ENCODE measurements at regions not wholly inside any gene's neighbourhood (a gene's known extent, or its start where the extent isn't known, plus 50 kb on each side); places are given as distances from the start of the nearest gene placed in this dataset.

GRCh38 chr1:68370101-68370915 lies 79.4 kb downstream of the RPE65 start:
- Histone ChIP-seq H3K27me3 (ENCODE audit: insufficient read depth, low read length, poor library complexity, severe bottlenecking) (no peaks in the 10 kb centered on the region), H3K9me3 (ENCODE audit: insufficient read depth, low read depth, low read length) (no peaks in the 10 kb centered on the region), H4K20me1 (ENCODE audit: insufficient read depth, low read length, poor library complexity, severe bottlenecking) (no peaks in the 10 kb centered on the region), H3K9ac (ENCODE audit: low read depth, low read length, poor library complexity, severe bottlenecking) (no peak overlapping the region), H3K9me2 (replicated peaks; ENCODE audit: low read depth, low read length) (no peaks in the 10 kb centered on the region), H3K4me3 (ENCODE audit: low read length, poor library complexity, severe bottlenecking) (no peak overlapping the region), H3K36me3 (ENCODE audit: insufficient read depth, low read length) (no peaks in the 10 kb centered on the region), H3K4me1 (ENCODE audit: insufficient read depth, low read length, poor library complexity, severe bottlenecking) (no peaks in the 10 kb centered on the region), H3F3A (ENCODE audit: low read depth) (no peaks in the 10 kb centered on the region), H3K79me2 (ENCODE audit: insufficient read depth, low read length) (no peaks in the 10 kb centered on the region), H2AFZ (ENCODE audit: low read length) (no peak overlapping the region), H3K4me2 (ENCODE audit: low read depth, low read length, poor library complexity, severe bottlenecking) (no peak overlapping the region)
- TF ChIP-seq CTCF (conservative IDR thresholded peaks at IDR 0.05; ENCODE audit: low read length) (no peak), EZH2phosphoT487 (IDR thresholded peaks at IDR 0.05; ENCODE audit: borderline replicate concordance) (no peak)

- TF ChIP-seq EZH2phosphoT487 (IDR thresholded peaks at IDR 0.05; ENCODE audit: borderline replicate concordance) = no peak
- no peak for TF ChIP-seq CTCF (conservative IDR thresholded peaks at IDR 0.05; ENCODE audit: low read length)
- Histone ChIP-seq H3K9me2 (replicated peaks; ENCODE audit: low read depth, low read length) (no peaks in the 10 kb centered on the region), H3K9ac (ENCODE audit: low read depth, low read length, poor library complexity, severe bottlenecking) (no peak overlapping the region), H4K20me1 (ENCODE audit: insufficient read depth, low read length, poor library complexity, severe bottlenecking) (no peaks in the 10 kb centered on the region), H3K36me3 (ENCODE audit: insufficient read depth, low read length) (no peaks in the 10 kb centered on the region), H3K27me3 (ENCODE audit: insufficient read depth, low read length, poor library complexity, severe bottlenecking) (no peaks in the 10 kb centered on the region), H3K4me1 (ENCODE audit: insufficient read depth, low read length, poor library complexity, severe bottlenecking) (no peaks in the 10 kb centered on the region), H3F3A (ENCODE audit: low read depth) (no peaks in the 10 kb centered on the region), H3K4me2 (ENCODE audit: low read depth, low read length, poor library complexity, severe bottlenecking) (no peak overlapping the region), H3K79me2 (ENCODE audit: insufficient read depth, low read length) (no peaks in the 10 kb centered on the region), H2AFZ (ENCODE audit: low read length) (no peak overlapping the region), H3K9me3 (ENCODE audit: insufficient read depth, low read depth, low read length) (no peaks in the 10 kb centered on the region), H3K4me3 (ENCODE audit: low read length, poor library complexity, severe bottlenecking) (no peak overlapping the region)
Observed at GRCh38 chr1:68366572-68366971, 83.2 kb downstream of the RPE65 start.

GRCh38 chr1:68365709-68366382 lies 83.9 kb downstream of the RPE65 start:
- H3K4me2 ChIP-seq (ENCODE audit: low read depth, low read length, poor library complexity, severe bottlenecking) = no peak overlapping the region
- H3K4me1 ChIP-seq (ENCODE audit: insufficient read depth, low read length, poor library complexity, severe bottlenecking) = no peaks in the 10 kb centered on the region
- H3K36me3 ChIP-seq (ENCODE audit: insufficient read depth, low read length) = no peaks in the 10 kb centered on the region
- H3K79me2 ChIP-seq (ENCODE audit: insufficient read depth, low read length) = no peaks in the 10 kb centered on the region
- H3K9ac ChIP-seq (ENCODE audit: low read depth, low read length, poor library complexity, severe bottlenecking) = no peak overlapping the region
- TF ChIP-seq CTCF (conservative IDR thresholded peaks at IDR 0.05; ENCODE audit: low read length) = no peak
- no peak for TF ChIP-seq EZH2phosphoT487 (IDR thresholded peaks at IDR 0.05; ENCODE audit: borderline replicate concordance)
- no peak overlapping the region for H3K4me3 ChIP-seq (ENCODE audit: low read length, poor library complexity, severe bottlenecking)
- no peak overlapping the region for H2AFZ ChIP-seq (ENCODE audit: low read length)
- H4K20me1 ChIP-seq (ENCODE audit: insufficient read depth, low read length, poor library complexity, severe bottlenecking) = no peaks in the 10 kb centered on the region
- H3K9me2 ChIP-seq (replicated peaks; ENCODE audit: low read depth, low read length) = no peaks in the 10 kb centered on the region
- H3K9me3 ChIP-seq (ENCODE audit: insufficient read depth, low read depth, low read length) = no peaks in the 10 kb centered on the region
- H3K27me3 ChIP-seq (ENCODE audit: insufficient read depth, low read length, poor library complexity, severe bottlenecking) = no peaks in the 10 kb centered on the region
- H3F3A ChIP-seq (ENCODE audit: low read depth) = no peaks in the 10 kb centered on the region
